HG03064 (cell line): ENCODE measurements at regions not wholly inside any gene's neighbourhood (a gene's known extent, or its start where the extent isn't known, plus 50 kb on each side); places are given as distances from the start of the nearest gene placed in this dataset.
"Not testable (repeated sequence)": the region's sequence is repeated elsewhere in the genome, so short reads cannot be mapped to it uniquely, and the experiment has no call there.

ENCODE experiments used
- ATAC-seq: cut with Tn5 transposase; IDR thresholded peaks from one replicate; pipeline ENCODE4 v1.9.1; 2021; ENCODE audit warnings: low read depth; ENCODE audit not compliant: unreplicated experiment

DNA sequence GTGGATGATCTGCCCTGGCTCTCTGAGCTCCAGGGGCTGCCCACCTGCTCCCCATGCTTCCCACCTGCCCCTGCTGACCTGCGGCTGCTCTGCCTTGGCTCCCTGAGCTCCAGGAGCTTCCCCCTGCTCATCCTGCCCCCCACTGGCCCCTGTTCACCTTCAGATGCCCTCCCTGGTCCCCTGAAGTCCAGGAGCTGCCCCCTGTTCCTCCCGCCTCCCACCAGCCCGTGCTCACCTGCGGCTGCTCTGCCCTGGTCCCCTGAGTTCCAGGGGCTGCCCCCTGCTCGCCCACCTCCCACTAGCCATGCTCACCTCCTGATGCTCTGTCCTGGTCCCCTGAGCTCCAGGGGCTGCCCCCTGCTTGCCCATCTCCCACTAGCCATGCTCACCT, 219.7 kb downstream of the TMEM121 start:
- no peak for ATAC-seq

GRCh38 chr14:105746800-105747502, 220.6 kb downstream of the TMEM121 start:
- not testable (repeated sequence) for ATAC-seq

DNA sequence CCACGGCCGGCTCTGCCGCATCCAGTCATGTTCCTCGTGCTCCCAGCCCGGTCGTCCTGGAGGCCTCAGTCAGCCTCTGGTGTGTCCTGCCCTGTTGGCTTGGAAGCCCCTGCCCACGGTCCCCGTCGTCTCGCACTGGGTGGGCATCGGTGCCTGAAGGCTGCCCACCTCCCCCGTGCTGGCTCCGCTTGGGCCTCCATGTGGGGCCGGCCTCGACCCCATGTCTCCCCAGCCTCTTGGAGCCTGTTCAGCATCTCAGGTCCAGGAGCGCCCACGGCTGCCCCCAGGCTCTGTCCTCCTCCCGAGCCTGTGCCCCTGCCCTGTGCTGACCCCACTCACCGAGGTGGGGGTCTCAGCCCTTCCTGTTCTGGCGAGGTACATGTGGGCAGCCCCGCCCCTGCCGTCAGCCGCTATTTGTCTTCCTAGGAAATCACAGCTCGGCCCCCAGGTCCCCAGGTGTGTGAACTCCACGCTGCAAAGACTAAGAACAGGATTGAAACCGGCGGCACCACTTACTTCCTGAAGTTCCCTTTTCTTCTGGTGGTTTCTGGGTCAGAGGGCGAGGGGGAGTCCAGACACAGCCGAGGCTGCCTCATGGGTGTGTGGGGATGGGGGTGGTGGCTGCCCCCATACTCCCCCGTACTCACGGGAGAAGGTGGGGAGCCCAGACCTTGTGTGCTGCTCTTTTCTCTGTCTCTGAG, 221.3 kb downstream of the TMEM121 start:
- ATAC-seq = not testable (repeated sequence)

GRCh38 chr14:105748204-105748578, 221.8 kb downstream of the TMEM121 start:
- no peak for ATAC-seq

GRCh38 chr14:105748710-105749109, 222.3 kb downstream of the TMEM121 start:
- not testable (repeated sequence) for ATAC-seq

GRCh38 chr14:105749870-105750541, 223.6 kb downstream of the TMEM121 start:
- ATAC-seq = not testable (repeated sequence)

DNA sequence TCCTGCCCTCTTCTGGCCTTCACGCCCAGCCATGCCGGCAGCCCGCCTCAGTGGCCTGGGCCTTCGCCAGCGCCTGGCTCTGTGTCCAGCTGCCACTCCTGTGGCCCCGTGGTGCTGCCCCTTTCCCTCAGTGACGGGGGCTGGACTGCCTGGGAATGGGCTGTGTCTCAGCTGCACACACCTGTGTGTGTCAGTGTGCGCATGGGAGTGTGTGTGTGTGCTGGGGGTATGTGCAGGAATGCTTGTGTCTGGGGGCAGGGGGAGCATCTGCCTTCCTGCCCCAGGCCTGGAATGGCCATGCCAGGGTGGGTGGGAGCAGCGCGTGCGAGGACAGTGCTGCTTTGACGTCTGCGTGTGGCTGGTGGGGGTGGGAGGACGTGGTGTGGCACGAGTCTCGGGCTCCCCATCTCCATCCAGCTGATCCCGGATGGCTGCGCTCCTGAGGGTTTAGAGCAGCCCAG, 224.9 kb downstream of the TMEM121 start:
- not testable (repeated sequence) for ATAC-seq

DNA sequence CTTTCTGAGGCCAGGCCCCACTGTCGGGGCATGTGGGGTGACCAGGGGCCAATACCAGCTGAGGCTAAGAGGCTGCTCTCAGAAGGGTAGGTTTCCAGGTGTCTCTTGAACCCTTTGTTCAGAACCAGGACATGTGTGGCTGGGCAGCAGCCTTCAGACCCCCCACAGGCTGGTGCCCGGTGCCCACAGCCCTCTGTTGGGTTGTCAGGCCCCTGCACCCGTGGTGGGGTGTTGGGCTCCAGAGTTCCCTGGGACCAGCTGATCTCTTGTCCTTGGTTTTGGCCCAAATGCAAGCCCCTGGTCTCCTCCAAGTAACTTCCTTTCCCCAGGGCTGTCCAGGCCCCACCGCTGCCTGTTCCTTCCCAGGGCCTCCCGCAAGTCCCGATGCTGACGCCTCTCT, 226.0 kb downstream of the TMEM121 start:
- not testable (repeated sequence) for ATAC-seq

DNA sequence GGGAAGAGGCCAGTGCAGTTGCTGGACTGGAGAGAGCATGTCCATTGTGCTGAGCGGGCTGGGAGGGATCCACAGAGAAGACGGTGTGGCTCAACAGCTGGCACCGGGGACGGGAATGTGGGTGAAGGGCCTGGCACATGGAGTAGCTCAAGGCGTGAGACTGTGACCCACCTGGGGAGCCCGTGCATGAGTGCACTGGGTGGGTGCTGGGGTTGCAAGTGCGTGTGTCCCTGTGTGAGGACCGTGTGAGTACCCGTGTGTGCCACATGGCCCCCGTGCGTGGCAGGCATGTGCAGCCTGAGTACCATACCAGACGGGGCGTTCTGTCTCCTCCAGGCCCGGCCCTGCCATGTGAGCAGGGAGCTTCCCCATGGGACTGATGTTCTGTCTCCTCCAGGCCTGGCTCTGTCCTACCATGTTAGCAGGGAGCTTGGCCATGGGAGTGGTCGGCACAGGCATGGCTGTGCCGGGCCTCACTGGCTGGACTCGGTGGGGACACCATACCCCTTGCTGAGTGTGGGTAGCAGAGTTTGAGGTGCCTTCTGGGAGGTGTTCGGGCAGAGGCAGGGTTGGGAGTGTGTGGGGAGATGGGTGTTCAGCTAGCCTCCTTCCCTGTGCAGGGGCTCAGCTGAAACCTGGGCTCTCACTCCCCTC, 234.4 kb downstream of the TMEM121 start:
- ATAC-seq = no peak

- not testable (repeated sequence) for ATAC-seq
Measured at GRCh38 chr14:105761345-105761740, 235.0 kb downstream of the TMEM121 start.

GRCh38 chr14:105761842-105762241, 235.5 kb downstream of the TMEM121 start:
- ATAC-seq = no peak

- ATAC-seq = not testable (repeated sequence)
Measured at GRCh38 chr14:105762262-105762661, 235.9 kb downstream of the TMEM121 start.

GRCh38 chr14:105764254-105764901, 238.0 kb downstream of the TMEM121 start:
- ATAC-seq = not testable (repeated sequence)

GRCh38 chr14:105765072-105765825, 238.9 kb downstream of the TMEM121 start:
- ATAC-seq = not testable (repeated sequence)

GRCh38 chr14:105765893-105766614, 239.7 kb downstream of the TMEM121 start:
- no peak for ATAC-seq

- ATAC-seq = no peak
Measured at GRCh38 chr14:105767315-105767714, 240.9 kb downstream of the TMEM121 start.

DNA sequence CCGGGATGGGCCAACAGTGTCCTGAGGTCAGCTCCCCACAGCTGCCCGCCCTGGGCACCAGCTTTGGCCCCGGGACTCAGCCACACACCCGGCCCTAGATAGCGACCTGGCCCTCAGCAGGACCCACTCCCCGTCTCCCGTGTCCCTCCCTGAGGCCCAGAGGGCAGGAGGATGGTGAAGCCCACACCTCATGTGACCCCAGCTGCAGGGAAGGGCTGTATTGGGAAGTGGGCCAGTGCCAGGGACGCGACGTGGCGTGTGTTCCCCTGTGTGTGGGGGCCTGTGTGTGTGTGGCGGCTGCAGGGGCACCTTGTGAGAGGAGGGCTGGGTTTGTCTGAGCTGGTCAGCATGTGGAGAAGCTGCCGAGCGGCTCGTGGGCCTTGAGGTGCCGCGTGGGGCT, 241.7 kb downstream of the TMEM121 start:
- not testable (repeated sequence) for ATAC-seq

DNA sequence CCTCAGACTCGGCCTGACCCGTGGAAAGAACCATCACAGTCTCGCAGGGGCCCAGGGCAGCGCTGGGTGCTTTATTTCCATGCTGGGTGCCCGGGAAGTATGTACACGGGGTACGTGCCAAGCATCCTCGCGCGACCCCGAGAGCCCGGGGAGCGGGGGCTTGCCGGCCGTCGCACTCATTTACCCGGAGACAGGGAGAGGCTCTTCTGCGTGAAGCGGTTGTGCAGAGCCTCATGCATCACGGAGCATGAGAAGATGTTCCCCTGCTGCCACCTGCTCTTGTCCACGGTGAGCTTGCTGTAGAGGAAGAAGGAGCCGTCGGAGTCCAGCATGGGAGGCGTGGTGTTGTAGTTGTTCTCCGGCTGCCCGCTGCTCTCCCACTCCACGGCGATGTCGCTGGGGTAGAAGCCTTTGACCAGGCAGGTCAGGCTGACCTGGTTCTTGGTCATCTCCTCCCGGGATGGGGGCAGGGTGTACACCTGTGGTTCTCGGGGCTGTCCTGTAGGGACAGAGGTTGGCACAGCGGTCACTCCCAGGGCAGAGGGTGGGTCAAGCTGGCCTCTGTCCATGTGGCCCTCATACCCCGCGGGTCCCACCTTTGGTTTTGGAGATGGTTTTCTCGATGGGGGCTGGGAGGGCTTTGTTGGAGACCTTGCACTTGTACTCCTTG, 242.8 kb downstream of the TMEM121 start:
- ATAC-seq = not testable (repeated sequence)
